Thoracic aorta (tissue), 2 donors: ENCODE measurements at regions not wholly inside any gene's neighbourhood (a gene's known extent, or its start where the extent isn't known, plus 50 kb on each side); places are given as distances from the start of the nearest gene placed in this dataset.
A peak's percentile ranks its signal among the peaks of the same experiment; 100 is the strongest.

Experiments
- ATAC-seq: fragments of 150-250 bp; one replicate; pipeline ENCODE4 v1.8.0; 2017; ENCODE audit warnings: low read depth; ENCODE audit not compliant: insufficient number of reproducible peaks, low FRiP score
- DNase-seq: peaks from one replicate; pipeline ENCODE4 v3.0.0-alpha.2; 2020; ENCODE audit warnings: low spot score
- H3K27ac ChIP-seq, 2 donors: fragments of 200-600 bp; sonication (generic); 1 replicate in 1 of 2; 2 replicates in 1 of 2; pipeline ENCODE4 v1.5.1; 2016; ENCODE audit warnings: mild to moderate bottlenecking in 2 of 2, moderate library complexity in 2 of 2
- H3K27me3 ChIP-seq: fragments of 200-600 bp; sonication (generic); replicated peaks from 2 replicates; pipeline ENCODE4 v1.6.0; 2016; ENCODE audit warnings: mild to moderate bottlenecking; ENCODE audit not compliant: insufficient read depth
- H3K36me3 ChIP-seq: fragments of 200-600 bp; sonication (generic); one replicate; pipeline ENCODE4 v1.5.1; 2016
- H3K4me1 ChIP-seq, 2 donors: fragments of 200-600 bp; sonication (generic); 1 replicate in 1 of 2; 2 replicates in 1 of 2; pipeline versions ENCODE4 v1.5.1 to v1.6.0; 2016; ENCODE audit warnings: low read depth in 2 of 2, mild to moderate bottlenecking in 1 of 2; ENCODE audit not compliant: control insufficient read depth in 1 of 2
- H3K4me3 ChIP-seq: fragments of 200-600 bp; sonication (generic); 2 replicates; pipeline ENCODE4 v1.5.1; 2016; ENCODE audit warnings: mild to moderate bottlenecking
- H3K9me3 ChIP-seq: fragments of 200-600 bp; sonication (generic); 2 replicates; pipeline ENCODE4 v1.5.1; 2016
- CTCF ChIP-seq: fragments of 200-600 bp; sonication (generic); IDR thresholded peaks from one replicate; pipeline ENCODE4 v1.5.1; 2019; ENCODE audit warnings: antibody characterized with exemption

GRCh38 chr12:86799616-86800015 lies 543.4 kb upstream of the MGAT4C start:
- no peaks in the 10 kb centered on the region for H3K9me3 ChIP-seq
- DNase-seq (no peak), ATAC-seq (no peak)
- no peaks in the 10 kb centered on the region for H3K4me1 ChIP-seq
- H3K36me3 ChIP-seq: no peaks in the 10 kb centered on the region
- no peak overlapping the region for H3K27ac ChIP-seq
- no peak for TF ChIP-seq CTCF
- no peak overlapping the region for H3K4me3 ChIP-seq
- H3K27me3 ChIP-seq: no peaks in the 10 kb centered on the region

- DNase-seq: no peak
- H3K27ac ChIP-seq: no peak overlapping the region
- no peaks in the 10 kb centered on the region for H3K36me3 ChIP-seq
- no peaks in the 10 kb centered on the region for H3K4me1 ChIP-seq
- no peaks in the 10 kb centered on the region for H3K27me3 ChIP-seq
- no peak overlapping the region for H3K4me3 ChIP-seq
- ATAC-seq: no peak
- no peak for TF ChIP-seq CTCF
- no peaks in the 10 kb centered on the region for H3K9me3 ChIP-seq
These were observed 540.4 kb upstream of the MGAT4C start for GRCh38 chr12:86796550-86796949.

GRCh38 chr12:86788661-86789060 lies 532.5 kb upstream of the MGAT4C start:
- Histone ChIP-seq H3K27ac (peak overlapping the region in 1 of 2 donors; percentile 3), H3K4me1 (peaks cover 0 to 7% of the 10 kb centered on the region in 2 donors), H3K36me3 (no peaks in the 10 kb centered on the region), H3K4me3 (peak overlapping the region; percentile 49), H3K27me3 (no peaks in the 10 kb centered on the region), H3K9me3 (no peaks in the 10 kb centered on the region)
- no peak for TF ChIP-seq CTCF
- no peak for DNase-seq
- no peak for ATAC-seq

- no peak for ATAC-seq
These were observed 531.2 kb upstream of the MGAT4C start for GRCh38 chr12:86787419-86787818.

GRCh38 chr12:86777325-86777724 lies 521.1 kb upstream of the MGAT4C start:
- no peak for TF ChIP-seq CTCF
- H3K4me3 ChIP-seq: no peak overlapping the region
- H3K27me3 ChIP-seq: no peaks in the 10 kb centered on the region
- H3K36me3 ChIP-seq: no peaks in the 10 kb centered on the region
- DNase-seq (peak; percentile 2), ATAC-seq (no peak)
- no peaks in the 10 kb centered on the region for H3K9me3 ChIP-seq
- no peak overlapping the region for H3K27ac ChIP-seq
- H3K4me1 ChIP-seq: peaks cover 0 to 14% of the 10 kb centered on the region in 2 donors

More at GRCh38 chr12:86787419-86787818, 531.2 kb upstream of the MGAT4C start:
- H3K9me3 ChIP-seq: no peaks in the 10 kb centered on the region
- DNase-seq: no peak
- peaks cover 0 to 7% of the 10 kb centered on the region in 2 donors for H3K4me1 ChIP-seq
- H3K36me3 ChIP-seq: no peaks in the 10 kb centered on the region
- H3K27ac ChIP-seq: no peak overlapping the region
- H3K27me3 ChIP-seq: no peaks in the 10 kb centered on the region
- H3K4me3 ChIP-seq: no peak overlapping the region
- TF ChIP-seq CTCF: no peak
